HG03135 (cell line): ENCODE measurements at regions not wholly inside any gene's neighbourhood (a gene's known extent, or its start where the extent isn't known, plus 50 kb on each side); places are given as distances from the start of the nearest gene placed in this dataset.

Experiments used
- ATAC-seq: cut with Tn5 transposase; IDR thresholded peaks from one replicate; pipeline ENCODE4 v1.9.1; 2021; ENCODE audit warnings: mild to moderate bottlenecking, moderate library complexity; ENCODE audit not compliant: unreplicated experiment

- ATAC-seq, result peak; percentile 97
Observed at GRCh38 chrX:69028006-69028760, 137.1 kb downstream of the PJA1 start.

GRCh38 chrX:69027181-69028005 lies 137.9 kb downstream of the PJA1 start:
- ATAC-seq, result no peak

GRCh38 chrX:69025802-69026301 lies 139.4 kb downstream of the PJA1 start:
- no peak for ATAC-seq

- no peak for ATAC-seq
Observed at GRCh38 chrX:69024931-69025330, 140.3 kb downstream of the PJA1 start.

- ATAC-seq, result no peak
Observed at GRCh38 chrX:69024161-69024736, 141.0 kb downstream of the PJA1 start.

GRCh38 chrX:69022430-69022829 lies 142.8 kb downstream of the PJA1 start:
- ATAC-seq, result no peak

GRCh38 chrX:69021141-69021960 lies 143.9 kb downstream of the PJA1 start:
- ATAC-seq, result no peak

GRCh38 chrX:69020316-69020715 lies 144.9 kb downstream of the PJA1 start:
- no peak for ATAC-seq

- ATAC-seq, result no peak
Observed at GRCh38 chrX:69019073-69019890, 146.0 kb downstream of the PJA1 start.

- no peak for ATAC-seq
Observed at GRCh38 chrX:69018416-69019072, 146.7 kb downstream of the PJA1 start.

GRCh38 chrX:69016293-69016941 lies 148.8 kb downstream of the PJA1 start:
- ATAC-seq, result no peak

- no peak for ATAC-seq
Observed at GRCh38 chrX:69015564-69016292, 149.5 kb downstream of the PJA1 start.

GRCh38 chrX:69015156-69015555 lies 150.1 kb downstream of the PJA1 start:
- no peak for ATAC-seq

GRCh38 chrX:69014200-69014599 lies 151.1 kb downstream of the PJA1 start:
- ATAC-seq, result no peak

GRCh38 chrX:69010339-69010738 lies 154.9 kb downstream of the PJA1 start:
- no peak for ATAC-seq

GRCh38 chrX:69000877-69001276 lies 164.4 kb downstream of the PJA1 start:
- no peak for ATAC-seq

GRCh38 chrX:68999931-69000330 lies 165.3 kb downstream of the PJA1 start:
- no peak for ATAC-seq

- no peak for ATAC-seq
Observed at GRCh38 chrX:68999356-68999755, 165.9 kb downstream of the PJA1 start.
